Mammary epithelial cell (primary cell): ENCODE measurements at regions not wholly inside any gene's neighbourhood (a gene's known extent, or its start where the extent isn't known, plus 50 kb on each side); places are given as distances from the start of the nearest gene placed in this dataset.

Experiments
- EZH2 ChIP-seq: IDR thresholded peaks from 2 replicates; pipeline ENCODE4 v1.6.1; 2012; ENCODE audit warnings: low read length, inconsistent platforms, borderline replicate concordance
- TF ChIP-seq, protein P1 (sequence below), 2 donors: IDR thresholded peaks in 1 of 2; conservative IDR thresholded peaks in 1 of 2; 2 replicates each; pipeline ENCODE4 v1.5.1; 2011 to 2012; ENCODE audit warnings: inconsistent platforms in 2 of 2, low read length in 2 of 2, mild to moderate bottlenecking in 2 of 2, control low read depth in 1 of 2, low read depth in 1 of 2; ENCODE audit not compliant: insufficient read depth in 1 of 2; ENCODE audit errors: extremely low read depth in 1 of 2

DNA sequence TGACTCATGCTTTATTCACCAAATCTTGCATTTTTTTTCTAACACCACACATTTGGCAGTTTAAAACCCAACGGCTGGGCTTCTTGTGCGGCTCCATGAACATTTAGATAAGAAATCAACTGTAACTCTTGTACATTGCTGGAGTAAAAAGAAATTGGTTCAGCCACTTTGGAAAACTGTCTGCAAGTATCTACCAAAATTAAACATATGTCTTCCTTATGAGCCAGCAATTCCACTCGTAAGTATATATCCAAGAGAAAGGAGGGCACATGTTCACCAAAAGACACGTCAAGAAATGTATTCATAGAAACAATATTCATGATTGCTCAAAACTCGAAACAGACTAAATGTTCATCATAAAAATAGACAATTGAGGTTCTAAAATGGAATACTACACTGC, 291.9 kb upstream of the POU1F1 start:
- TF ChIP-seq, protein P1, sequence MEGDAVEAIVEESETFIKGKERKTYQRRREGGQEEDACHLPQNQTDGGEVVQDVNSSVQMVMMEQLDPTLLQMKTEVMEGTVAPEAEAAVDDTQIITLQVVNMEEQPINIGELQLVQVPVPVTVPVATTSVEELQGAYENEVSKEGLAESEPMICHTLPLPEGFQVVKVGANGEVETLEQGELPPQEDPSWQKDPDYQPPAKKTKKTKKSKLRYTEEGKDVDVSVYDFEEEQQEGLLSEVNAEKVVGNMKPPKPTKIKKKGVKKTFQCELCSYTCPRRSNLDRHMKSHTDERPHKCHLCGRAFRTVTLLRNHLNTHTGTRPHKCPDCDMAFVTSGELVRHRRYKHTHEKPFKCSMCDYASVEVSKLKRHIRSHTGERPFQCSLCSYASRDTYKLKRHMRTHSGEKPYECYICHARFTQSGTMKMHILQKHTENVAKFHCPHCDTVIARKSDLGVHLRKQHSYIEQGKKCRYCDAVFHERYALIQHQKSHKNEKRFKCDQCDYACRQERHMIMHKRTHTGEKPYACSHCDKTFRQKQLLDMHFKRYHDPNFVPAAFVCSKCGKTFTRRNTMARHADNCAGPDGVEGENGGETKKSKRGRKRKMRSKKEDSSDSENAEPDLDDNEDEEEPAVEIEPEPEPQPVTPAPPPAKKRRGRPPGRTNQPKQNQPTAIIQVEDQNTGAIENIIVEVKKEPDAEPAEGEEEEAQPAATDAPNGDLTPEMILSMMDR (conservative IDR thresholded peaks at IDR 0.05 in 1 of 2, IDR thresholded peaks at IDR 0.05 in 1 of 2; ENCODE audit: extremely low read depth in 1 of 2, insufficient read depth in 1 of 2, low read depth in 1 of 2, low read length in 2 of 2), result no peak
- TF ChIP-seq EZH2, result no peak
